Caco-2 (cell line): ENCODE measurements at regions not wholly inside any gene's neighbourhood (a gene's known extent, or its start where the extent isn't known, plus 50 kb on each side); places are given as distances from the start of the nearest gene placed in this dataset.

Experiments
- BruUV-seq: library from RNA; stranded (reverse); fragments of 400-500 nt; replicated peaks from 2 replicates; lab custom pipeline; 2021; lab: Mats Ljungman, UMichigan
- CTCF ChIA-PET: fragments of 300-600 bp; sonication (Branson Sonifier 250); formaldehyde crosslinking; loops from one replicate; lab custom pipeline; 2022; ENCODE audit warnings: antibody characterized with exemption; lab: Charles Lee
- POLR2A ChIA-PET: fragments of 300-600 bp; sonication (Branson Sonifier 250); formaldehyde crosslinking; loops from one replicate; lab custom pipeline; 2022; ENCODE audit warnings: antibody characterized with exemption; lab: Charles Lee
- DNase-seq, 2 experiments: peaks; one replicate each; pipeline versions ENCODE4 v3.0.0 to v3.0.0-alpha.2; 2020 to 2022
- H3K27me3 ChIP-seq: replicated peaks from 2 replicates; pipeline ENCODE4 v1.6.0; 2011; ENCODE audit warnings: low read length; ENCODE audit not compliant: control insufficient read depth, insufficient read depth
- H3K36me3 ChIP-seq: 2 replicates; pipeline ENCODE4 v1.5.1; 2011; ENCODE audit warnings: low read length; ENCODE audit not compliant: control insufficient read depth, insufficient read depth
- H3K4me1 ChIP-seq: fragments of 250-450 bp; sonication (Bioruptor Pico); 2 replicates; pipeline ENCODE4 v1.5.1; 2020; ENCODE audit warnings: mild to moderate bottlenecking
- H3K4me3 ChIP-seq: 2 replicates; pipeline ENCODE4 v1.5.1; 2011; ENCODE audit warnings: low read depth, mild to moderate bottlenecking, control low read depth, low read length
- H3K9me3 ChIP-seq: fragments of 250-450 bp; sonication (Bioruptor Pico); 2 replicates; pipeline ENCODE4 v1.5.1; 2020; ENCODE audit warnings: mild to moderate bottlenecking, moderate library complexity
- H3K27ac Mint-ChIP-seq: one replicate; pipeline ENCODE4 v1.8.0; 2022; ENCODE audit warnings: mixed read lengths; ENCODE audit not compliant: unreplicated experiment
- H3K27me3 Mint-ChIP-seq: one replicate; pipeline ENCODE4 v1.8.0; 2022; ENCODE audit warnings: mixed read lengths; ENCODE audit not compliant: insufficient read depth, unreplicated experiment
- H3K36me3 Mint-ChIP-seq: one replicate; pipeline ENCODE4 v1.8.0; 2022; ENCODE audit warnings: mild to moderate bottlenecking, mixed read lengths; ENCODE audit not compliant: insufficient read depth, unreplicated experiment
- H3K4me1 Mint-ChIP-seq: one replicate; pipeline ENCODE4 v1.8.0; 2022; ENCODE audit warnings: low read depth, mixed read lengths; ENCODE audit not compliant: unreplicated experiment
- H3K4me3 Mint-ChIP-seq: one replicate; pipeline ENCODE4 v1.8.0; 2022; ENCODE audit warnings: mild to moderate bottlenecking, moderate library complexity, mixed read lengths; ENCODE audit not compliant: unreplicated experiment
- H3K9me3 Mint-ChIP-seq: one replicate; pipeline ENCODE4 v1.8.0; 2022; ENCODE audit warnings: mixed read lengths; ENCODE audit not compliant: unreplicated experiment
- CTCF ChIP-seq, 2 experiments: fragments of 200-600 bp in 1 of 2; IDR thresholded peaks; 1 replicate in 1 of 2; 2 replicates in 1 of 2; pipeline versions ENCODE4 v1.5.1 to v1.8.0; 2011 to 2022; ENCODE audit warnings: antibody characterized with exemption in 1 of 2, control low read depth in 1 of 2, inconsistent platforms in 1 of 2, low read depth in 1 of 2, low read length in 1 of 2, mild to moderate bottlenecking in 1 of 2, moderate library complexity in 1 of 2; ENCODE audit not compliant: insufficient read depth in 1 of 2, severe bottlenecking in 1 of 2, unreplicated experiment in 1 of 2
- intact Hi-C: fragments of 100-400 bp; cut with micrococcal nuclease; formaldehyde crosslinking; loops from one replicate; pipeline ENCODE4 v1.10.0; 2022; ENCODE audit not compliant: unreplicated experiment

- H3K36me3 ChIP-seq: no peaks in the 10 kb centered on the region
- POLR2A ChIA-PET: no interaction called here
- TF ChIP-seq CTCF (IDR thresholded peaks at IDR 0.05; ENCODE audit: insufficient read depth in 1 of 2, low read depth in 1 of 2, low read length in 1 of 2, severe bottlenecking in 1 of 2, unreplicated experiment in 1 of 2): no peak
- no peaks in the 10 kb centered on the region for H3K9me3 ChIP-seq
- no peak for DNase-seq
- H3K9me3 Mint-ChIP-seq: no peaks in the 10 kb centered on the region
- no peaks in the 10 kb centered on the region for H3K4me1 Mint-ChIP-seq
- CTCF ChIA-PET: no interaction called here
- no TSS peak for BruUV-seq
- H3K27ac Mint-ChIP-seq: no peak overlapping the region
- no peak overlapping the region for H3K4me3 ChIP-seq
- intact Hi-C loops: no loop called here
- H3K4me1 ChIP-seq: no peaks in the 10 kb centered on the region
- H3K27me3 Mint-ChIP-seq: no peaks in the 10 kb centered on the region
- no peak overlapping the region for H3K4me3 Mint-ChIP-seq
- no peaks in the 10 kb centered on the region for H3K36me3 Mint-ChIP-seq
- no peaks in the 10 kb centered on the region for H3K27me3 ChIP-seq
Measured at GRCh38 chr4:41870035-41870434, 65.2 kb upstream of the TMEM33 start.

- H3K4me3 Mint-ChIP-seq: no peak overlapping the region
- H3K36me3 Mint-ChIP-seq: no peaks in the 10 kb centered on the region
- H3K27ac Mint-ChIP-seq: no peak overlapping the region
- H3K27me3 Mint-ChIP-seq: peaks cover 5% of the 10 kb centered on the region
- no peak for TF ChIP-seq CTCF (IDR thresholded peaks at IDR 0.05; ENCODE audit: insufficient read depth in 1 of 2, low read depth in 1 of 2, low read length in 1 of 2, severe bottlenecking in 1 of 2, unreplicated experiment in 1 of 2)
- Histone ChIP-seq H3K4me1 (no peaks in the 10 kb centered on the region), H3K4me3 (no peak overlapping the region), H3K9me3 (no peaks in the 10 kb centered on the region), H3K27me3 (no peaks in the 10 kb centered on the region), H3K36me3 (no peaks in the 10 kb centered on the region)
- H3K4me1 Mint-ChIP-seq: no peaks in the 10 kb centered on the region
- CTCF ChIA-PET: no interaction called here
- H3K9me3 Mint-ChIP-seq: no peaks in the 10 kb centered on the region
- intact Hi-C loops: no loop called here
- BruUV-seq: no TSS peak
- POLR2A ChIA-PET: no interaction called here
- no peak for DNase-seq
Measured at GRCh38 chr4:41866799-41867677, 68.2 kb upstream of the TMEM33 start.

GRCh38 chr4:41865981-41866798 is 69.0 kb upstream of the TMEM33 start:
- no peak overlapping the region for H3K4me3 ChIP-seq
- H3K9me3 Mint-ChIP-seq: no peaks in the 10 kb centered on the region
- H3K4me1 Mint-ChIP-seq: no peaks in the 10 kb centered on the region
- CTCF ChIA-PET: no interaction called here
- POLR2A ChIA-PET: no interaction called here
- TF ChIP-seq CTCF (IDR thresholded peaks at IDR 0.05; ENCODE audit: insufficient read depth in 1 of 2, low read depth in 1 of 2, low read length in 1 of 2, severe bottlenecking in 1 of 2, unreplicated experiment in 1 of 2): no peak
- intact Hi-C loops: no loop called here
- H3K9me3 ChIP-seq: no peaks in the 10 kb centered on the region
- no peaks in the 10 kb centered on the region for H3K36me3 Mint-ChIP-seq
- no TSS peak for BruUV-seq
- H3K27ac Mint-ChIP-seq: no peak overlapping the region
- H3K4me1 ChIP-seq: no peaks in the 10 kb centered on the region
- no peak overlapping the region for H3K4me3 Mint-ChIP-seq
- H3K27me3 ChIP-seq: no peaks in the 10 kb centered on the region
- H3K36me3 ChIP-seq: no peaks in the 10 kb centered on the region
- peaks cover 5% of the 10 kb centered on the region for H3K27me3 Mint-ChIP-seq
- no peak for DNase-seq
